H4 (cell line): ENCODE measurements at regions not wholly inside any gene's neighbourhood (a gene's known extent, or its start where the extent isn't known, plus 50 kb on each side); places are given as distances from the start of the nearest gene placed in this dataset.

Experiments
- DNase-seq: peaks from one replicate; pipeline ENCODE4 v3.0.0-alpha.2; 2015; ENCODE audit warnings: low spot score

- DNase-seq, result no peak
Observed at GRCh38 chr4:71156616-71157015, 163.2 kb downstream of the DCK start.

GRCh38 chr4:71162386-71162785, 168.9 kb downstream of the DCK start:
- DNase-seq, result no peak

- DNase-seq, result no peak
Observed at GRCh38 chr4:71163317-71163716, 169.9 kb downstream of the DCK start.

GRCh38 chr4:71167083-71167482, 171.7 kb upstream of the SLC4A4 start:
- DNase-seq, result no peak

- no peak for DNase-seq
Observed at GRCh38 chr4:71171592-71171991, 167.2 kb upstream of the SLC4A4 start.

GRCh38 chr4:71181332-71181731, 157.5 kb upstream of the SLC4A4 start:
- no peak for DNase-seq

GRCh38 chr4:71184195-71184781, 154.5 kb upstream of the SLC4A4 start:
- peak; percentile 75 for DNase-seq

GRCh38 chr4:71185037-71185436, 153.8 kb upstream of the SLC4A4 start:
- no peak for DNase-seq

GRCh38 chr4:71186257-71186565, 152.6 kb upstream of the SLC4A4 start:
- DNase-seq, result no peak

- peak; percentile 16 for DNase-seq
Observed at GRCh38 chr4:71186566-71187403, 152.0 kb upstream of the SLC4A4 start.

GRCh38 chr4:71187404-71188155, 151.2 kb upstream of the SLC4A4 start:
- DNase-seq, result peak; percentile 45

GRCh38 chr4:71188156-71188640, 150.6 kb upstream of the SLC4A4 start:
- DNase-seq, result peak; percentile 11

GRCh38 chr4:71188951-71189350, 149.9 kb upstream of the SLC4A4 start:
- no peak for DNase-seq

GRCh38 chr4:71189471-71189870, 149.3 kb upstream of the SLC4A4 start:
- peak; percentile 61 for DNase-seq

- DNase-seq, result no peak
Observed at GRCh38 chr4:71194454-71194853, 144.4 kb upstream of the SLC4A4 start.

GRCh38 chr4:71195924-71196323, 142.9 kb upstream of the SLC4A4 start:
- DNase-seq, result no peak

GRCh38 chr4:71198958-71199357, 139.9 kb upstream of the SLC4A4 start:
- no peak for DNase-seq

- DNase-seq, result no peak
Observed at GRCh38 chr4:71201057-71201456, 137.8 kb upstream of the SLC4A4 start.

- DNase-seq, result no peak
Observed at GRCh38 chr4:71201817-71202576, 136.8 kb upstream of the SLC4A4 start.

- no peak for DNase-seq
Observed at GRCh38 chr4:71202705-71203104, 136.1 kb upstream of the SLC4A4 start.

- no peak for DNase-seq
Observed at GRCh38 chr4:71204056-71204455, 134.8 kb upstream of the SLC4A4 start.

- no peak for DNase-seq
Observed at GRCh38 chr4:71206763-71207162, 132.1 kb upstream of the SLC4A4 start.
